HG03378 (cell line): ENCODE measurements at regions not wholly inside any gene's neighbourhood (a gene's known extent, or its start where the extent isn't known, plus 50 kb on each side); places are given as distances from the start of the nearest gene placed in this dataset.
"Not testable (repeated sequence)": the region's sequence is repeated elsewhere in the genome, so short reads cannot be mapped to it uniquely, and the experiment has no call there.

ENCODE experiments used
- ATAC-seq: cut with Tn5 transposase; IDR thresholded peaks from one replicate; pipeline ENCODE4 v1.9.1; 2021; ENCODE audit warnings: mild to moderate bottlenecking, moderate library complexity; ENCODE audit not compliant: unreplicated experiment

- no peak for ATAC-seq
These were observed 186.2 kb downstream of the CYP26B1 start for GRCh38 chr2:71961289-71962027.

GRCh38 chr2:71959494-71959893 is 188.2 kb downstream of the CYP26B1 start:
- no peak for ATAC-seq

GRCh38 chr2:71958426-71958825 is 189.2 kb downstream of the CYP26B1 start:
- ATAC-seq: not testable (repeated sequence)

GRCh38 chr2:71952572-71953188 is 195.0 kb downstream of the CYP26B1 start:
- no peak for ATAC-seq

- ATAC-seq: no peak
These were observed 195.8 kb downstream of the CYP26B1 start for GRCh38 chr2:71951718-71952404.

- no peak for ATAC-seq
These were observed 196.6 kb downstream of the CYP26B1 start for GRCh38 chr2:71951083-71951468.

GRCh38 chr2:71950256-71951082 is 197.2 kb downstream of the CYP26B1 start:
- no peak for ATAC-seq

GRCh38 chr2:71949537-71949798 is 198.2 kb downstream of the CYP26B1 start:
- no peak for ATAC-seq

GRCh38 chr2:71948781-71949536 is 198.7 kb downstream of the CYP26B1 start:
- ATAC-seq: no peak

- ATAC-seq: no peak
These were observed 199.9 kb downstream of the CYP26B1 start for GRCh38 chr2:71947809-71948208.

- ATAC-seq: no peak
These were observed 202.1 kb downstream of the CYP26B1 start for GRCh38 chr2:71945603-71945959.

- no peak for ATAC-seq
These were observed 202.7 kb downstream of the CYP26B1 start for GRCh38 chr2:71944806-71945602.

- ATAC-seq: no peak
These were observed 203.5 kb downstream of the CYP26B1 start for GRCh38 chr2:71944183-71944550.

GRCh38 chr2:71943238-71944182 is 204.2 kb downstream of the CYP26B1 start:
- ATAC-seq: no peak

- no peak for ATAC-seq
These were observed 205.7 kb downstream of the CYP26B1 start for GRCh38 chr2:71941726-71942525.

GRCh38 chr2:71940695-71941094 is 207.0 kb downstream of the CYP26B1 start:
- no peak for ATAC-seq

- no peak for ATAC-seq
These were observed 207.8 kb downstream of the CYP26B1 start for GRCh38 chr2:71939588-71940535.
